ENCODE measurements at regions not wholly inside any gene's neighbourhood (a gene's known extent, or its start where the extent isn't known, plus 50 kb on each side); places are given as distances from the start of the nearest gene placed in this dataset.

- TF ChIP-seq, protein P1, sequence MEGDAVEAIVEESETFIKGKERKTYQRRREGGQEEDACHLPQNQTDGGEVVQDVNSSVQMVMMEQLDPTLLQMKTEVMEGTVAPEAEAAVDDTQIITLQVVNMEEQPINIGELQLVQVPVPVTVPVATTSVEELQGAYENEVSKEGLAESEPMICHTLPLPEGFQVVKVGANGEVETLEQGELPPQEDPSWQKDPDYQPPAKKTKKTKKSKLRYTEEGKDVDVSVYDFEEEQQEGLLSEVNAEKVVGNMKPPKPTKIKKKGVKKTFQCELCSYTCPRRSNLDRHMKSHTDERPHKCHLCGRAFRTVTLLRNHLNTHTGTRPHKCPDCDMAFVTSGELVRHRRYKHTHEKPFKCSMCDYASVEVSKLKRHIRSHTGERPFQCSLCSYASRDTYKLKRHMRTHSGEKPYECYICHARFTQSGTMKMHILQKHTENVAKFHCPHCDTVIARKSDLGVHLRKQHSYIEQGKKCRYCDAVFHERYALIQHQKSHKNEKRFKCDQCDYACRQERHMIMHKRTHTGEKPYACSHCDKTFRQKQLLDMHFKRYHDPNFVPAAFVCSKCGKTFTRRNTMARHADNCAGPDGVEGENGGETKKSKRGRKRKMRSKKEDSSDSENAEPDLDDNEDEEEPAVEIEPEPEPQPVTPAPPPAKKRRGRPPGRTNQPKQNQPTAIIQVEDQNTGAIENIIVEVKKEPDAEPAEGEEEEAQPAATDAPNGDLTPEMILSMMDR (IDR thresholded peaks at IDR 0.05) = no peak
- no peak for TF ChIP-seq POLR2A (IDR thresholded peaks at IDR 0.05)
Observed at GRCh38 chr3:5726621-5727020, 539.1 kb downstream of the EDEM1 start.
